ENCODE measurements at regions not wholly inside any gene's neighbourhood (a gene's known extent, or its start where the extent isn't known, plus 50 kb on each side); places are given as distances from the start of the nearest gene placed in this dataset.

GRCh38 chr5:8870349-8870958 is 675.4 kb downstream of the SEMA5A start:
- Mint-ChIP-seq H3K4me1 (no peaks in the 10 kb centered on the region), H3K27me3 (no peaks in the 10 kb centered on the region), H3K27ac (no peak overlapping the region), H3K36me3 (ENCODE audit: low read depth) (no peaks in the 10 kb centered on the region), H3K4me3 (no peak overlapping the region)
- no peak for ATAC-seq
- no peaks in the 10 kb centered on the region for H3K9me3 ChIP-seq (ENCODE audit: control insufficient read depth, low read length, poor library complexity, severe bottlenecking)
- DNase-seq: no peak

DNA sequence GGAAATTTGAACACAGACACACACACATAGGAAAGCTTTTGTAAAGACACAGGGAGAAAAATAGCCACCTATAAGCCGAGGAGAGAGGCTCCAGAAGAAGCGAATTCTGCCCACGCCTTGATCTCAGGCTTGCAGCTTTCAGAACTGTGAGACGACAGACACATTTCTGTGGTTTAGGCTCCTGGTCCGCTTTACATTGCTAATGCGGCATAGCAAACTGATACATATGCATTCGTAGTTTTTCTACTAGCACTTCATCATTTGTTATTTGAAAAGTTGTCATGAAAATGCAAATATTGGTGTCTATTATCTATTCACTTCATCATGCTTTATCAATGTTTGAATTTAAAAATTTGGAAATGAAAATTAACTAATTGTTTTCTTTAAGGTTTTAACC is 674.9 kb downstream of the SEMA5A start:
- no peak for DNase-seq
- no peaks in the 10 kb centered on the region for H3K36me3 Mint-ChIP-seq (ENCODE audit: low read depth)
- no peak overlapping the region for H3K27ac Mint-ChIP-seq
- no peak overlapping the region for H3K4me3 Mint-ChIP-seq
- no peak for ATAC-seq
- no peaks in the 10 kb centered on the region for H3K4me1 Mint-ChIP-seq
- H3K27me3 Mint-ChIP-seq: no peaks in the 10 kb centered on the region
- no peaks in the 10 kb centered on the region for H3K9me3 ChIP-seq (ENCODE audit: control insufficient read depth, low read length, poor library complexity, severe bottlenecking)

DNA sequence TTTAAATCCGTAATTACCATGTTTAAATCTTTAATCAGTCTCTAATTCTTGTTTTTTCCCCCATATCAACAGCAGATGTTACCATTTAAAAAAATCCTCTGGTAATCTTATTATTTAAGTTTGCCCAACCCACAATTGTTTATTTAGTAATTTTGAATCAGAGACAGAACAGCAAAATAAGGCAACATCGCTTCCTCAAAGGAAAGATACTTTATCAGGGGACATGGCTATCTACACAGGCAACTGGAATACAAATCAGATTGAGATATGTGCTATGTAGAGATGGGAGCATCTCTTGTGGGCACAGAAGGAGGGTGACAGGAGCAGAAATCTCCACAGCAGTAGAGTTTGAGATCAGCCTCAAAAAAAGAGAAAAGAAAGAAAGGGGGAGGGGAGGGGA is 674.4 kb downstream of the SEMA5A start:
- ATAC-seq: no peak
- Mint-ChIP-seq H3K4me3 (no peak overlapping the region), H3K27ac (no peak overlapping the region), H3K4me1 (no peaks in the 10 kb centered on the region), H3K27me3 (no peaks in the 10 kb centered on the region), H3K36me3 (ENCODE audit: low read depth) (no peaks in the 10 kb centered on the region)
- no peak for DNase-seq
- no peaks in the 10 kb centered on the region for H3K9me3 ChIP-seq (ENCODE audit: control insufficient read depth, low read length, poor library complexity, severe bottlenecking)

DNA sequence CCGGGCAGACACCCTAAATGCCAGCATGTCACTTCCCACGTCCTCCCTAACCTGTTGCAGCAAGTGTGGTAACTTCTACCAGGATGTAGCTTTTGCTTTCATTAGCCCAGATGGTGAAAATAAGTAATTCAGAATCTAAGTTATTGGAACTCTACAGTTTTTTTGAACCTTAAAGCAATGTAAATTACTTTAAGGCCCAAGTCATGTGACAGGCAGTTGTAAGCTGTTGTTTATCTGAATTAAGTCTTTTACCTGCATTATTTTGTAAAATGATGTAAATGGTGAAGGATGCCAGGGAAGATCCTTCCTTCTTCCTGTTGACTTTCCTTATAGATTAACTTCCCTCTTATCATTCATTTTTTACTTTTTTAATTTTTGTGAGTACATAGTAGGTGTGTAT is 670.2 kb downstream of the SEMA5A start:
- H3K9me3 ChIP-seq (ENCODE audit: control insufficient read depth, low read length, poor library complexity, severe bottlenecking): no peaks in the 10 kb centered on the region
- DNase-seq (no peak), ATAC-seq (no peak)
- Mint-ChIP-seq H3K4me1 (no peaks in the 10 kb centered on the region), H3K27me3 (no peaks in the 10 kb centered on the region), H3K36me3 (ENCODE audit: low read depth) (no peaks in the 10 kb centered on the region), H3K27ac (no peak overlapping the region), H3K4me3 (no peak overlapping the region)

DNA sequence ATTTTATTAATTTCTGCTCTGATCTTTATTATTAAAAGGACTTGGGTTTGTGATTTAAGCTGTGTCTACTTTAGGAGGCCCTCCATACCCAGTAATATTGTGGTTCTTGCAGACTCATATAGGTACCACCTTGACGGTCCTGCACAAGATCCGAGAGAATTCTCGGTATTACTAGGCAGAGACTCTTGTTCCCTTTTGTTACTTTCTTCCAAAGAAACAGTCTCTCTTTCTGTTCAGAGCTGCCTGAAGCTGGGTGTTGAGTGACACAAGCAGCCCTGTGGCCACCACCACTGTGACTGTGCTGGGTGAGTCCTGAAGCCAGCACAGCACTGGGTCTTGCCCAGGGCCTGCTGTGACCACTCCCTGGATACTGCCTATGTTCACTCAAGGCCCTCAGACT is 666.6 kb downstream of the SEMA5A start:
- no peak for ATAC-seq
- no peaks in the 10 kb centered on the region for H3K9me3 ChIP-seq (ENCODE audit: control insufficient read depth, low read length, poor library complexity, severe bottlenecking)
- no peak overlapping the region for H3K4me3 Mint-ChIP-seq
- H3K36me3 Mint-ChIP-seq (ENCODE audit: low read depth): no peaks in the 10 kb centered on the region
- H3K27ac Mint-ChIP-seq: no peak overlapping the region
- no peaks in the 10 kb centered on the region for H3K4me1 Mint-ChIP-seq
- no peak for DNase-seq
- H3K27me3 Mint-ChIP-seq: no peaks in the 10 kb centered on the region

DNA sequence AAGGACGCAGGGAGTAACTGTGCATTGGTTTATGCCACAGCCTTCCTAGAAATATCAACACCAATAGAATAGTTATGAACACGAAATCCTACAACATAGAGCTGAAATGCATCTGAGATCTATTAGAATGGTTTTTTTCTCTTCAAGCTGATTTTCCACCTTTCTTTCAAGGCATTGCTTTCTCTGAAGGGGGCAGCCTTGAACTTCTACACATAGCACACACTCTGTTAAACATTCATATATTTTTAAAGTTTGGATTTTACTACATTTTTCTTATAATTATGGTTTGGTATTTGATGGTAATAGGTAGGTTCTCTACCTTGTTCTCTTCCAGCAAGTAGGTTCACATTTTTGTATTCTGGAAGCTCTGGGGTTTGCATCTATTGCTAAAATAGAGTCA is 661.8 kb downstream of the SEMA5A start:
- no peaks in the 10 kb centered on the region for H3K36me3 Mint-ChIP-seq (ENCODE audit: low read depth)
- no peak overlapping the region for H3K27ac Mint-ChIP-seq
- no peaks in the 10 kb centered on the region for H3K4me1 Mint-ChIP-seq
- H3K27me3 Mint-ChIP-seq: no peaks in the 10 kb centered on the region
- no peaks in the 10 kb centered on the region for H3K9me3 ChIP-seq (ENCODE audit: control insufficient read depth, low read length, poor library complexity, severe bottlenecking)
- DNase-seq (no peak), ATAC-seq (no peak)
- no peak overlapping the region for H3K4me3 Mint-ChIP-seq

DNA sequence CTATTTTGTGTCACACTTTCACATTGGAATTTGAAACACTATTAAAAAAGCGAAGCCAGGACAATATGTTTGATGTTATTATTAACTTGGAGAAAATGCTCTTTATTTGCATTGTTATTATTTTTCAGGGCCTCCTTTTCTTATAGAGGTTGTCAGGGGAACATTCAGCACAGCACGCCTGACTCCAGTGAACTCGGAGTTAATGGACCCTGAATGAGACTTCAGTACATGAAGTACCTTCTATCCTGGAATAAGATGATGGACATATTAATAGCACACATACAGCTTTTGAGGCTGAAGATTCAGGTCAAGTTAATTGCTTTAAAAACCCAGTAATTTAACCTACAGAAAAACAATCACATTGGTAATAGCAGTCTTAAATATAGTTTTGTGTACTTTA is 652.9 kb downstream of the SEMA5A start:
- H3K9me3 ChIP-seq (ENCODE audit: control insufficient read depth, low read length, poor library complexity, severe bottlenecking): no peaks in the 10 kb centered on the region
- no peak for ATAC-seq
- Mint-ChIP-seq H3K4me3 (no peak overlapping the region), H3K4me1 (no peaks in the 10 kb centered on the region), H3K36me3 (ENCODE audit: low read depth) (no peaks in the 10 kb centered on the region), H3K27ac (no peak overlapping the region), H3K27me3 (no peaks in the 10 kb centered on the region)
- no peak for DNase-seq

GRCh38 chr5:8894031-8894430 is 651.8 kb downstream of the SEMA5A start:
- no peak for ATAC-seq
- no peaks in the 10 kb centered on the region for H3K4me1 Mint-ChIP-seq
- no peaks in the 10 kb centered on the region for H3K9me3 ChIP-seq (ENCODE audit: control insufficient read depth, low read length, poor library complexity, severe bottlenecking)
- DNase-seq: no peak
- no peak overlapping the region for H3K27ac Mint-ChIP-seq
- no peaks in the 10 kb centered on the region for H3K36me3 Mint-ChIP-seq (ENCODE audit: low read depth)
- no peaks in the 10 kb centered on the region for H3K27me3 Mint-ChIP-seq
- no peak overlapping the region for H3K4me3 Mint-ChIP-seq

GRCh38 chr5:8895062-8895461 is 650.8 kb downstream of the SEMA5A start:
- H3K9me3 ChIP-seq (ENCODE audit: control insufficient read depth, low read length, poor library complexity, severe bottlenecking): no peaks in the 10 kb centered on the region
- H3K36me3 Mint-ChIP-seq (ENCODE audit: low read depth): no peaks in the 10 kb centered on the region
- DNase-seq (no peak), ATAC-seq (no peak)
- no peaks in the 10 kb centered on the region for H3K27me3 Mint-ChIP-seq
- no peak overlapping the region for H3K27ac Mint-ChIP-seq
- H3K4me3 Mint-ChIP-seq: no peak overlapping the region
- no peaks in the 10 kb centered on the region for H3K4me1 Mint-ChIP-seq

DNA sequence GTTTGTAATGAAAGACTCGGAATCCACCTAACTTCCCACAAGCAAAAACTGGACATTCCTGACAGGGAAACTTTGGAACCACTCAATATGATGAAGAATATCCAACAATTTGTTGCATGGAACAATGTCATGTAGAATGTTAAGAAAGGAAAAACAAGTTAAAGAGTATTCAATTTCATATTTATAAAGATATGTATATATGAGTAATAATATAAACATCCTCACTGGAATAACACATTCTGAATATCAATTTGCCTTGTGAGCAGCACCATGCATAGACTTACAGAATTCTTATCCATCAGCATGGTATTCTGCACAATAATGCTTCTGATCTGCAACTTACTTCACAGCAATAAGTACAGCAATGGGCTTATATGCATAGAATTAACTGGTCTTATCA is 650.3 kb downstream of the SEMA5A start:
- H3K4me1 Mint-ChIP-seq: no peaks in the 10 kb centered on the region
- no peaks in the 10 kb centered on the region for H3K27me3 Mint-ChIP-seq
- no peaks in the 10 kb centered on the region for H3K36me3 Mint-ChIP-seq (ENCODE audit: low read depth)
- no peak for ATAC-seq
- H3K9me3 ChIP-seq (ENCODE audit: control insufficient read depth, low read length, poor library complexity, severe bottlenecking): no peaks in the 10 kb centered on the region
- no peak overlapping the region for H3K27ac Mint-ChIP-seq
- DNase-seq: no peak
- H3K4me3 Mint-ChIP-seq: no peak overlapping the region

DNA sequence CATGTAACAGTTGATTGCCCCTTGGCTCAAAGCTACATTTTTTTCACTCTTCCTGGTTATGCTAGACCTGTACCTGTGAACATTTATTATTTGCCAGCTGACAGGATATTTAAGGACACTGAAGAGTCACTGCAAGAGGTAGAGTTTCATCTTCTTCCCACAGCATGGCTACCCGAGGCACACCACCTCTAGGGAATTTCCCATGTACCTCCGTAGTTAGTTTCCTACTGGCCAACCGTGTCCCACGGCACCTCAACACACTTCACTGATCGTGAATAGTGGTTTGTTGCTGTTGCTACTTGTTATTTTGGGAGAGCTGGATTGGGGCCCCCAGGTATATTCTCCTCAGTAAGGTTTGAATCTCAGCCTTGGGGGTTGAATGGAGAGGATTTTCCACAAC is 648.6 kb downstream of the SEMA5A start:
- H3K27ac Mint-ChIP-seq: no peak overlapping the region
- H3K9me3 ChIP-seq (ENCODE audit: control insufficient read depth, low read length, poor library complexity, severe bottlenecking): no peaks in the 10 kb centered on the region
- ATAC-seq (no peak), DNase-seq (no peak)
- H3K4me3 Mint-ChIP-seq: no peak overlapping the region
- H3K4me1 Mint-ChIP-seq: no peaks in the 10 kb centered on the region
- no peaks in the 10 kb centered on the region for H3K36me3 Mint-ChIP-seq (ENCODE audit: low read depth)
- H3K27me3 Mint-ChIP-seq: no peaks in the 10 kb centered on the region

GRCh38 chr5:8905021-8905420 is 640.9 kb downstream of the SEMA5A start:
- H3K4me1 Mint-ChIP-seq: no peaks in the 10 kb centered on the region
- no peaks in the 10 kb centered on the region for H3K9me3 ChIP-seq (ENCODE audit: control insufficient read depth, low read length, poor library complexity, severe bottlenecking)
- H3K4me3 Mint-ChIP-seq: no peak overlapping the region
- DNase-seq (no peak), ATAC-seq (no peak)
- H3K36me3 Mint-ChIP-seq (ENCODE audit: low read depth): no peaks in the 10 kb centered on the region
- no peaks in the 10 kb centered on the region for H3K27me3 Mint-ChIP-seq
- no peak overlapping the region for H3K27ac Mint-ChIP-seq

- Mint-ChIP-seq H3K4me1 (no peaks in the 10 kb centered on the region), H3K27ac (no peak overlapping the region)
- no peaks in the 10 kb centered on the region for H3K9me3 ChIP-seq (ENCODE audit: control insufficient read depth, low read length, poor library complexity, severe bottlenecking)
These were observed 639.4 kb downstream of the SEMA5A start for GRCh38 chr5:8906303-8906967.

DNA sequence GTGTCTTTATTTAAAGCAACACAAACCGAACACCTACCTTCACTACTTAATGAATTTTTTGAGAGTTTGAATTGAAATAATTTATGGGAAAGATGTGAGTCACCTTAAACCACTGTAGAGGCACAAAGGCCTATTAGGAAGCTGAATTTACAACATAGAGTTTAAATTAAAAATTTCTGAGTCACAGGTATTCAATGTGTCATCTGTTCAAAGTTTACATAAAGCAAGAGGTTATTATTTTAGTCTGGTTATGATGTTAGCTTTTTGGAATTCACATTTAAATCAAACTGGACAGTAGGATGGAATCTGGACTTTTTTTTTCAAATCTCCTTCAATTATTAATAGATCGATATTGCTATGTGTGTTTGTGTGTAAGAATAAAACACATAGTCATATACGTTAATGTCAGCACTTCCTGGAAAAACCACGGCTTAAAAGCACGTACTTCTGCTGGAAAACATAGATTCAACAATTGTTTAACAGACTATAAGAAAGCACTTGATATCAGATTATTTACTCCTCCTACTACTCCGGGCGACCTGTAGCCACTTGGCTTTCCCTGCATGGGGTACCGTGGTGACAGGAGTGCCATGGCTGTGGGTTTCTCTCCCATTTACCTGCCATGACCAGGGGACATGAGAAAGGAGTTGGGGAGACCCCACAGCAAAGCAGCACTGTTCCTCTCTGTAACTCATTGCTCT is 638.6 kb downstream of the SEMA5A start:
- DNase-seq: no peak
- no peak overlapping the region for H3K27ac Mint-ChIP-seq
- no peaks in the 10 kb centered on the region for H3K36me3 Mint-ChIP-seq (ENCODE audit: low read depth)
- H3K4me1 Mint-ChIP-seq: no peaks in the 10 kb centered on the region
- no peak overlapping the region for H3K4me3 Mint-ChIP-seq
- ATAC-seq: no peak
- no peaks in the 10 kb centered on the region for H3K9me3 ChIP-seq (ENCODE audit: control insufficient read depth, low read length, poor library complexity, severe bottlenecking)
- no peaks in the 10 kb centered on the region for H3K27me3 Mint-ChIP-seq

More at GRCh38 chr5:8906303-8906967, 639.4 kb downstream of the SEMA5A start:
- DNase-seq: no peak
- Mint-ChIP-seq H3K36me3 (ENCODE audit: low read depth) (no peaks in the 10 kb centered on the region), H3K4me3 (no peak overlapping the region), H3K27me3 (no peaks in the 10 kb centered on the region)
- ATAC-seq: no peak
